ENCODE measurements at regions not wholly inside any gene's neighbourhood (a gene's known extent, or its start where the extent isn't known, plus 50 kb on each side); places are given as distances from the start of the nearest gene placed in this dataset.

GRCh38 chr14:54087376-54087775, 130.8 kb upstream of the BMP4 start:
- Histone ChIP-seq H3K27me3 (ENCODE audit: control insufficient read depth, low read length) (no peaks in the 10 kb centered on the region), H3K79me2 (ENCODE audit: control insufficient read depth, low read length) (no peaks in the 10 kb centered on the region), H3K4me1 (ENCODE audit: control insufficient read depth, low read length) (no peaks in the 10 kb centered on the region)

GRCh38 chr14:54088271-54088670, 131.6 kb upstream of the BMP4 start:
- H3K79me2 ChIP-seq (ENCODE audit: control insufficient read depth, low read length), result no peaks in the 10 kb centered on the region
- H3K4me2 ChIP-seq (ENCODE audit: low read length), result no peak overlapping the region
- no peak overlapping the region for H3K4me3 ChIP-seq (ENCODE audit: low read length)
- no peak overlapping the region for H3K27ac ChIP-seq (ENCODE audit: low read depth, low read length)
- TF ChIP-seq EZH2phosphoT487 (IDR thresholded peaks at IDR 0.05; ENCODE audit: borderline replicate concordance, low read length) (no peak), CTCF (IDR thresholded peaks at IDR 0.05; ENCODE audit: low read depth, low read length, poor library complexity, severe bottlenecking) (no peak)
- H3K36me3 ChIP-seq (ENCODE audit: control insufficient read depth, low read length), result no peaks in the 10 kb centered on the region
- no peaks in the 10 kb centered on the region for H3F3A ChIP-seq (ENCODE audit: control insufficient read depth, insufficient read depth)
- no peaks in the 10 kb centered on the region for H4K20me1 ChIP-seq (ENCODE audit: control insufficient read depth, insufficient read depth, low read depth, low read length)
- no peaks in the 10 kb centered on the region for H3K9me2 ChIP-seq (replicated peaks; ENCODE audit: control insufficient read depth, low read length)
- H3K27me3 ChIP-seq (ENCODE audit: control insufficient read depth, low read length), result no peaks in the 10 kb centered on the region
- H3K4me1 ChIP-seq (ENCODE audit: control insufficient read depth, low read length), result no peaks in the 10 kb centered on the region
- no peaks in the 10 kb centered on the region for H3K9me3 ChIP-seq (ENCODE audit: control insufficient read depth, insufficient read depth, low read length)

More at GRCh38 chr14:54087376-54087775, 130.8 kb upstream of the BMP4 start:
- Histone ChIP-seq H3K9me3 (ENCODE audit: control insufficient read depth, insufficient read depth, low read length) (no peaks in the 10 kb centered on the region), H3F3A (ENCODE audit: control insufficient read depth, insufficient read depth) (no peaks in the 10 kb centered on the region), H3K36me3 (ENCODE audit: control insufficient read depth, low read length) (no peaks in the 10 kb centered on the region), H3K27ac (ENCODE audit: low read depth, low read length) (no peak overlapping the region), H3K9me2 (replicated peaks; ENCODE audit: control insufficient read depth, low read length) (no peaks in the 10 kb centered on the region), H3K4me2 (ENCODE audit: low read length) (no peak overlapping the region), H3K4me3 (ENCODE audit: low read length) (no peak overlapping the region), H4K20me1 (ENCODE audit: control insufficient read depth, insufficient read depth, low read depth, low read length) (no peaks in the 10 kb centered on the region)
- TF ChIP-seq CTCF (IDR thresholded peaks at IDR 0.05; ENCODE audit: low read depth, low read length, poor library complexity, severe bottlenecking), result no peak
- TF ChIP-seq EZH2phosphoT487 (IDR thresholded peaks at IDR 0.05; ENCODE audit: borderline replicate concordance, low read length), result no peak

GRCh38 chr14:54090274-54090673, 133.6 kb upstream of the BMP4 start:
- H3K4me3 ChIP-seq (ENCODE audit: low read length), result no peak overlapping the region

More at GRCh38 chr14:54090274-54090673, 133.6 kb upstream of the BMP4 start:
- no peaks in the 10 kb centered on the region for H3K9me2 ChIP-seq (replicated peaks; ENCODE audit: control insufficient read depth, low read length)
- no peak overlapping the region for H3K4me2 ChIP-seq (ENCODE audit: low read length)
- H3K79me2 ChIP-seq (ENCODE audit: control insufficient read depth, low read length), result no peaks in the 10 kb centered on the region
- no peaks in the 10 kb centered on the region for H3K4me1 ChIP-seq (ENCODE audit: control insufficient read depth, low read length)
- no peaks in the 10 kb centered on the region for H3K27me3 ChIP-seq (ENCODE audit: control insufficient read depth, low read length)
- H4K20me1 ChIP-seq (ENCODE audit: control insufficient read depth, insufficient read depth, low read depth, low read length), result no peaks in the 10 kb centered on the region
- no peaks in the 10 kb centered on the region for H3F3A ChIP-seq (ENCODE audit: control insufficient read depth, insufficient read depth)
- H3K9me3 ChIP-seq (ENCODE audit: control insufficient read depth, insufficient read depth, low read length), result 0 out of 2 replicates have a peak, but pooled peaks cover 4% of the 10 kb centered on the region
- no peak for TF ChIP-seq CTCF (IDR thresholded peaks at IDR 0.05; ENCODE audit: low read depth, low read length, poor library complexity, severe bottlenecking)
- H3K27ac ChIP-seq (ENCODE audit: low read depth, low read length), result no peak overlapping the region
- H3K36me3 ChIP-seq (ENCODE audit: control insufficient read depth, low read length), result no peaks in the 10 kb centered on the region
